SU-DHL-6 (cell line): ENCODE measurements at regions not wholly inside any gene's neighbourhood (a gene's known extent, or its start where the extent isn't known, plus 50 kb on each side); places are given as distances from the start of the nearest gene placed in this dataset.

Experiments used
- EZH2phosphoT487 ChIP-seq: fragments of 200-600 bp; sonication (generic), shearing (Covaris generic); conservative IDR thresholded peaks from 2 replicates; pipeline ENCODE4 v1.6.1; 2018; ENCODE audit warnings: mild to moderate bottlenecking, antibody characterized with exemption, low read length, moderate library complexity, mixed read lengths
- TF ChIP-seq, protein P1 (sequence below): fragments of 200-600 bp; sonication (generic); IDR thresholded peaks from one replicate; pipeline ENCODE4 v1.5.1; 2017; ENCODE audit warnings: antibody characterized with exemption, mild to moderate bottlenecking, low read length, moderate library complexity; ENCODE audit not compliant: insufficient read depth, poor library complexity, severe bottlenecking

DNA sequence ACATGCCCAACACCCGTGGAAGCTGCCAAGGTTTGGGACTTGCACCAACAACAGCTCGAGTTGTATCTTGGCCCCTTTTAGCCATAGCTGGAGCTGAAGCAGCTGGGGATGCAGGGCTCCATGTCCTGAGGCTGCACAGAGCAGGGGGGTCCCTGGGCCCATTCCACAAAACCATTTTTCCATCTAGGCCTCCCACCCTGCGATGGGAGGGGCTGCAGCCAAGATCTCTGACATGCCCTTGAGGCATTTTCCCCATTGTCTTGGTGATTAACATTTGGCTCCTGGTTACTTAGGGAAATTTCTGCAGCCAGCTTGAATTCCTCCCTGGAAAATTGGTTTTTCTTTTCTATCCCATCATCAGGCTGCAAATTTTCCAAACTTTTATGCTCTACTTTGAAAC, 637.8 kb upstream of the VSTM2A start:
- TF ChIP-seq, protein P1, sequence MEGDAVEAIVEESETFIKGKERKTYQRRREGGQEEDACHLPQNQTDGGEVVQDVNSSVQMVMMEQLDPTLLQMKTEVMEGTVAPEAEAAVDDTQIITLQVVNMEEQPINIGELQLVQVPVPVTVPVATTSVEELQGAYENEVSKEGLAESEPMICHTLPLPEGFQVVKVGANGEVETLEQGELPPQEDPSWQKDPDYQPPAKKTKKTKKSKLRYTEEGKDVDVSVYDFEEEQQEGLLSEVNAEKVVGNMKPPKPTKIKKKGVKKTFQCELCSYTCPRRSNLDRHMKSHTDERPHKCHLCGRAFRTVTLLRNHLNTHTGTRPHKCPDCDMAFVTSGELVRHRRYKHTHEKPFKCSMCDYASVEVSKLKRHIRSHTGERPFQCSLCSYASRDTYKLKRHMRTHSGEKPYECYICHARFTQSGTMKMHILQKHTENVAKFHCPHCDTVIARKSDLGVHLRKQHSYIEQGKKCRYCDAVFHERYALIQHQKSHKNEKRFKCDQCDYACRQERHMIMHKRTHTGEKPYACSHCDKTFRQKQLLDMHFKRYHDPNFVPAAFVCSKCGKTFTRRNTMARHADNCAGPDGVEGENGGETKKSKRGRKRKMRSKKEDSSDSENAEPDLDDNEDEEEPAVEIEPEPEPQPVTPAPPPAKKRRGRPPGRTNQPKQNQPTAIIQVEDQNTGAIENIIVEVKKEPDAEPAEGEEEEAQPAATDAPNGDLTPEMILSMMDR, result no peak
- TF ChIP-seq EZH2phosphoT487, result no peak
